H4 (cell line): ENCODE measurements at regions not wholly inside any gene's neighbourhood (a gene's known extent, or its start where the extent isn't known, plus 50 kb on each side); places are given as distances from the start of the nearest gene placed in this dataset.
"Not testable (repeated sequence)": the region's sequence is repeated elsewhere in the genome, so short reads cannot be mapped to it uniquely, and the experiment has no call there.

Experiments used
- DNase-seq: peaks from one replicate; pipeline ENCODE4 v3.0.0-alpha.2; 2015; ENCODE audit warnings: low spot score

DNA sequence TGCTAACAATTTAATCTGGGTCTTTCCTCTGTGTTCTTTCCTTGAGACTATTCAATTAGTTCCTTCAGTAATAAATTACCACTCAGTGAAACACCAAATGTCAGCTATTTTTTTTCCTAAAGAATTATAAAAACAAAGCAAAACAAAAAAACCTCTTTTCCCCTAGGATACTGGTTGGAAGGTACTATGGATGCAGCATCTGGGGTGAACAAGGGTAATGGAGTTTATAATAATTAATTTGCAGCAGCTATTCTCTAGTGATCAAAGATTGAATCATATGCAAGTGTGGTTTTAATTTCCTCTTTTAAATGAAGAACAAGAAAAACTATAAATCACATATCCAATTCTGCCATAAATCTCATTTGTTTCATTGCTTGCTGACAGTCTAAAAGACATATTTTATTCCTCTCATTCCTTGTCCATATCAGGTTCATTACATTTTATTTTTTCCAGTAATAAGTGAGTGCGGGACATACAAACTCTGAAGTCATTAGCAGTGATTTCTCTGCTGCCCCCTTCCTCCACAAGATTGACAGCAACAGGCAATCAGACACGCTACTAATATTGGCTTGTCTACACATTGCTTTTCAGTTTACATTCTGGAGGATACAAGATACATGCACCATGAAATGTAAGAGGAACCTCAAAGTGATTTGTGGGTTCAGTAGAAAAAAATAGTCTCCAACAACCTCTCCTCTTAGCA lies 1093.4 kb upstream of the SLIT2 start:
- no peak for DNase-seq

DNA sequence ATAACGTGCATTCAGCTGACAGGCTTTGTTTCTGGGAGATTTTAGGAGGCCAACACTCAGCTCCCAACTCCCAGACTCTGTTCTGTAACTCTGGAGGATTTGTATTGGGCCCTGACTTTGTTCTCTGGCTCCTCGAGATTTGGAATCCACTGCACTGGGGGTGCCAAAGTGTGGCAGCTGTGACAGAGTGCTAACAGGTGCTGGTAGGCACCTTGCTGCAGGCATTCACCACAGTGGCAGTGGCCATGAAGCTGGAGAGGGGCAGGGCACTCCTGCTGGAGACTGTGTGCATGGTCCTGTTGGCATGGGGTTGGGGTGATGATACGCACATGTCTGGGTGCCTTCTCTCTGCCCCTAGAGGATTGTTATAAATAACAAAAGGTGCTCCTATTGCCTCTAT lies 1094.9 kb upstream of the SLIT2 start:
- DNase-seq, result no peak

DNA sequence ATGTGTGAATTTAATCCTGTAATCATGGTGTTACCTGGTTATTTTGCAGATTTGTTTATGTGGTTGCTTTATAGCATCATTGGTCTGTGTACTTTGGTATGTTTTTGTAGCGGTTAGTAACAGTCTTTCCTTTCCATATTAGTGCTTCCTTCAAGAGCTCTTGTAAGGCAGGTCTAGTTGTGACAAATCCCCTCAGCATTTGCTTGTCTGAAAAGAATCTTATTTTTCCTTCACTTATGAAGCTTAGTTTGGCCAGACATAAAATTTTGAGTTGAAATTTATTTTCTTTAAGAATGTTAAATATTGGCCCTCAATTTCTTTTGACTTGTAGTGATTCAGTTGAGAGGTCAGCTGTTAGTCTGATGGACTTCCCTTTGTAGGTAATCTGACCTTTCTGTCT lies 1096.1 kb upstream of the SLIT2 start:
- DNase-seq, result no peak

DNA sequence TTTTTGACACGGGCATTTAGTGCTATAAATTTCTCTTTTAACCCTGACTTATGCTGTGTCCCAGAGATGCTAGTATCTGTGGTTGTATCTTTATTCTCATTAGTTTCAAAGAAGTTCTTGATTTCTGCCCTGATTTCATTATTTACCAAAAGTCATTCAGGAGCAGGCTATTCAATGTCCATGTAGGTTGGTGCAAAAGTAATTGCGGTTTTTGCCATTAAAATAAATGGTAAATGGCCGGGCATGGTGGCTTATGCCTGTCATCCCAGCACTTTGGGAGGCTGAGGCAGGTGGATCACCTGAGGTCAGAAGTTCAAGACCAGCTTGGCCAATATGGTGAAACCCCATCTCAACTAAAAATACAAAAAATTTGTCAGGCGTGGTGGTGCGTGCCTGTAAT lies 1097.4 kb upstream of the SLIT2 start:
- not testable (repeated sequence) for DNase-seq

DNA sequence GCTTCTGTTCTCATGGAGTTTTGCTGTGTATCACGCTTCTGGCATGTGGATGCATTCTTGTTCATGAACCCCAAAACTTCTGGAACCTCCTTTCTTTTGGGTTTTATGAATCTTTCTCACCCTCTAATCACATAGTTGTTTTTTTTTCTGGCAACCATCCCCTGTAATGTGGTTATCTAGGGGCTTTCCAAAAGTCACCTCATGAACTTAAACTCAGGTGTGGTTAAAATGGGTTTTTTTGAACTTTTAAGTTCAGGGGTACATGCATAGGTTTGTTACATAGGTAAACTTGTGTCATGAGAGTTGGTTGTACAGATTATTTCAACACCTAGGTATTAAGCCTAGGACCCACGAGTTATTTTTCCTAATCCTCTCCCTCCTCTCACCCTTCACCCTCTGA lies 1099.4 kb upstream of the SLIT2 start:
- DNase-seq, result no peak

DNA sequence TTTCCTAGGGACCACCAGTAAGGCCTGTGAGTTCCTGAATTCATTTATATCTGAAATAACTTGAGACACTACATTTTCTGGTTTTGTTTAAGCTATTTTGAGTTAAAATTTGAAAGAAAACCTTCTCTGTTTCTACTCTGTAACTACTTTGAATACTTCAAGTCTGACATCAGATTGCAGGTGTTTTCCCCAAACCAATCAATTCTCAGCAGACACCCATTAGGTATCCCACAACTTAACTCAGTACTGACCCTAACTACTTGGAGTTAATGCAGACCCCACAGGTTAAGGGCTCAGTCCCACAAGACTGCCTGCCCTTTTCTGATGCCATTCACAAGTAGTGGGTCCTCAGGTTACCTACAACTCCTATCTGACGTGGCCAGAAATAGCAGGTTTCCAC lies 1100.0 kb upstream of the SLIT2 start:
- DNase-seq, result no peak

DNA sequence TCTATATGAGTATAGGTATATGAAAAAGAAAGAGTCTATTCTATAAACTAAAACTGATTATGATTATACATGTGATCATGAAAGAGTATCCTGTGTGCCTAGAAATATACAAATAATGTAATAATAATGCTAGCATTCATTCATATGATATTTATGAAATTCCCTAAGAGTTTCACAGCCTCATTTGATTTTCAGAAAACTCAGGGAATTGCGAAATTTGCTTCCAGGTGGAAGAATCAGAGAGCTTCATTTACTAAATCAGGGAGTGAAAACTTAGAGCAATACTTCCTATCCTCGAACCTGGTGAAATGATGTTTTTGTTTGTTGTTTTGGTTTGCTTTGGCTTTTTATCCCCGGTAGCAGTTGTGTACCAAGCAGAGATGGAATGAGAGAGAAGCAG lies 1105.7 kb upstream of the SLIT2 start:
- DNase-seq, result no peak

DNA sequence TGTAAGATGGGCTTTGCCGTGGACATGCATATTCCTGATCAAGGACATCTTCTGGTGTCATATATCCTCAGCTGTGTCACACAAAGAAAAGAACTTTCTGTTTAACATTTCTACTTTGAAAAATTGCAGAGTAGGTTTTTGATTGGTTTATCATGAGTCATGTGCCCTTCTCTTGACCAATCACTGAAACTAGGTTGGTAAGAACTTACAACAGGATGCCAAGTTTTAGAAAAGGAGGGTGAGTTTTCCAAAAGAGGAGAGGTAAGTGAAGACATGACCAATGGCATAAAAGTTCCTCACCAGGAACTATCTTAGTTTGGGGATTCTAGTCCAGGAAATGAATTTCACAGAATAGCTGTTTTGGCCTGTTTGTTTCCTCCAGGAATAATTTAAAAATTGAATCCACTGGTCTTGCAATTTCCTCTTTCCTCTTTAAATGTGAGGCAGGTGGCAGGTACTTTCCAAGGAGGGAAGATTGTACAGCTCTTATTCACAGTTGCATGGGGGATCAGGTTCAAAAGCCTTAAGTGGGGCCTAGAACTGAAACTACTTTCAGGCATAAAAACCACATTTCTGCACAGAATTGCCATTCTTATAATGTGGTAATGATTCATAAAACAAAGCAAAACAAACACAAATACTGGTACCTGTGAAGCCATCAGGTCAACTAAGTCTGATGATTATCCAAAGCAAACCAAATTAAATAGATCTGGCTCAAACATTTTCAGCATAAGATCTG lies 1114.5 kb upstream of the LCORL start:
- DNase-seq, result no peak

DNA sequence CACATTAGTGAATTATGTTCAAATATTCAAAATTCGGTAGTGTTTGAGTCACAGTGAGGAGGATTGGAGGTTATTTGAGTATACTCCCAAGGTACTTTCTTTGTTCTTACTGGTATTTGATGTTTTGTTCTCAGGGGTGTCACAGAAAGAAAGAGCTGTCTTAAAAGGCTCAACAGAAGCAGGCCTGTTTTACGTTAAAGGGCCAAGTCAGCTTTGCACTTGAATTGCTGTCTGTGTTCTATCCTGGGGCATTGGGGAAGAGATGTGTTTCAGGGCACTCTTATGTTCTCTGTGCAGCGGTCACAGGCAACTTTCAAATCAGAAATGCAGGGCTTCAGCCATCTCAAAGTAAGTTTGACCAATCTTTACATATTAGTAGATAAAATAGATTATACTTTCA lies 1113.1 kb upstream of the LCORL start:
- no peak for DNase-seq

DNA sequence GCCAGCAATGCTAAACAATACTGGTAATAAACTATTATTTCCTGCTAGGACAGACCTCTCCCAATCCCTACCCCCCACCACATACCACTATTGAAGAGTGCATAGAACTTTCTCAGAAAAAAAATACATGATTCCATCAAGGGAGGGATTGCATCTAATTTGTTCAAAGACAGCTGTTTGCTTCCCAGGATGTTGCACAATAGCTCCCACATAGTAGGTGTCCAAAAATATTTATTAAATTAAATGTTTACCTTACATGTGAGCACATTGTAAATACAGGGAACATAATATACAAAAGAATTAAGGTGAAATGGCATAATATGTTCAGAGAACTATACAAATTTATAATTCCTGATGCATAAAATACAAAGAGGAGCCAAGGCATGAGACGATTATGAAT lies 1111.8 kb upstream of the LCORL start:
- DNase-seq, result no peak

DNA sequence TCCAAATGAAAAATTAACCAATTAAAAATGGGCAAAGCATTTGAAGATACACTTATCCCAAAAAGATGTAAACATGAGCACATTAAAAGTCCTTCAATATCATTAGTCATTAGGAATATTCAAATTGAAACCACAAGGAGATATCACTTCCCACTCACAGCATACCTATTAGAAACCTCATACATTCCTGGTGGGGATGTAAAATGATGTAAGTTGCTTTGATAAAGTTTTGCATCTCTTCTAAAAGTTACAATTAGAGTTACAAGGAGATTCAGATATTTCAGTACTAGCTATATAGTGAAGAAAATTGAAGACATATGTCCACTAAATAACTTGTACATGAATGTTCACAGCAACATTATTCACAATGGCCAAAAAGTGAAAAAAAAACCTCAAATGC lies 1109.3 kb upstream of the LCORL start:
- no peak for DNase-seq

DNA sequence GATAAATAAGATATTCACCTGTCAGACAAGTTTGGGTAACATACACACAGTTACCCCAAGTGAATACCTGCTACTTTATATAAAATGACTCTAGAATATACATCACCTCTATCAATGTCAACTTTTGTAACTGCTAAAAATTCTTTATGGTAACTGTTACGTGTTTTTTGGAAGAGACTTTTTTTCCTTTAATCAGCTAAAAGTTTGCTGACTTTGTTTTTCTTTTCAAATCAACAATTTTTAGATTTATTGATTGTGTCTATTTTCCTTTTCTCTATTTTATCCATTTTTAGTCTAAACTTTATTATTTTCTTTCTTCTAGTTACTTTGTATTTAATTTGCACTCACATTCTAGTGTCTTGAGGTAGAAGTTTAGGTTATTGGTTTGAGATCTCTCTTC lies 1106.6 kb upstream of the LCORL start:
- DNase-seq, result no peak

DNA sequence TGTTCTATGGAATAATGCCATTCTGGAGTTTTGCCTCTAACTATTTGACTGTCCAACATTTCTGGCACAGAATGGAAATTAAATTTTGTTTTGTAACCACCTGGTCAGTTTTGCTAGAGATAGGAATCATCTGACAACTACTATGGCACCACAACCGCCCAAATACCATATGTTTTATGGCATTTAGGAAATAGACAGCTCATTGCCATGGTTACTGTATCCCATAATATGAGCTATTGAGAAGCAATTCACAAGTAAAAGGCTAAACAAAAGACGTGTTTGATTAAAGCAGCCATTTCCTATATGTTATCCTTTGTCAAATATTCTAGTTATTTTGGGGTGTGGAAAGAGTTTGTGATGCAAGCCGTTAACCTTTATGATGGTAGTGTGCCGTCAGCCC lies 1105.3 kb upstream of the LCORL start:
- DNase-seq, result no peak

DNA sequence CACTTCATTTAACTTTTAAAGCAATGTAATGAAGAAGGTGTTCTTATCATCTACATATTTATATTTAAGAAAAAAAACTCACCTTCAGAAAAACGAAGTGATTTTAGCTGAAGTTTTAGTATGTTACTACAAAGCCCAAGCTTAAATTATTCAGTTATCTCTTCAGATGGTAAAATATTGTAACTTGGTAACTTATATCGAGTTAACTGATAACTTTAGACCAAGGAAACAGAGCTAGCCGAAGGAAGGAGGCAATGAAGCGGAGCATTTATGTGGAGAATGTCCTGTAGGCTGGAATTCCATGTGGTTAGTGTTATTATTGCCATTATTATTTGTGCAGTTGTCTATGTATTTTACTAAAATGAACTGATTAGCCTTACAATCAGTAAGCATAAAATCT lies 1102.1 kb upstream of the LCORL start:
- no peak for DNase-seq

DNA sequence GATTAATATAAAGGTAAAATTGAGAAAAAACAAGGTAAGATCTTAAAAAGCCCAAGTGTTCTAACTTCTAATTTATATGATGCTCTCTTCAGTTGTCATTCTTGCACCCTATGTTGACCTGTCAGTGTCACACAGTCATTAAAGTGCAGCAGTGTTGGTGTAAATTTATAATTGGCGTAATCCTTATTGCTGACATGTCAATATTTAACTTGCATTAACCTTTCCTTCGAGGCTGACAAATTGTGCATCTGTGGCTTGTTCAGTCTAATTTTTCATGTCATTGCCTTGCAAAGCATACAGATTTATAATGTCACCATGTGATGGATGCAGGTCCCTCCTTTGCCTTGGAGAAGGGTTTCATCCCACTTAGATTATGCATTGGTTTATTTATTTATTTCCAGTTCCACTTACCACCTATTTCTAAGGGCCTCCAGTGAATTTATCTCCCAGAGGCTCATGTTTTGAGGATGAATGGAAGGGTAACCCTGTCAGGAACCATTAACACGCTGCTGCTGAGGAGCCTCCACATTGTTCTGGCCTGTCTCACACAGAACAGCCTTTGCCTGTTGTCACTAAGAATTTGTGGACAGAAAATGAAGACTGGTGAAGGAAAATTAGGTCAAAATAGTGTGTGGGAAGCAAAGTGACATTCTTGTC lies 1098.5 kb upstream of the LCORL start:
- DNase-seq, result no peak

DNA sequence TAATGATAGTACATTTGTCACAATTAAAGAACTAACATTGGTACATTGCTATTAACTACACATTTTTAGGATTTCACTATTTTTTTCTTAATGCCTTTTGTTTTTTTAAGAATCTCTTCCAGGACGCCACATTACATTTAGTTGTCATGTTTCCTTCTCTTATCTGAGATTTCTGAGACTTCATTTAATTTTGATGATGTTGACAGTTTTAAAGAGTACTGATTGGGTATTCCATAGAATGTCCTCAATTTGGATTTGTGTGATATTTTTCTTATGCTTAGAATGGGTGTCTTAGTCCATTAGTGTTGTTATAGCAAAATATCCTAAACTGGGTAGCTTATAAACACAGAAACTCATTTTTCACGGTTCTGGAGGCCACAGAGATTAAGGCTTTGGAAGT lies 1095.5 kb upstream of the LCORL start:
- DNase-seq, result no peak

DNA sequence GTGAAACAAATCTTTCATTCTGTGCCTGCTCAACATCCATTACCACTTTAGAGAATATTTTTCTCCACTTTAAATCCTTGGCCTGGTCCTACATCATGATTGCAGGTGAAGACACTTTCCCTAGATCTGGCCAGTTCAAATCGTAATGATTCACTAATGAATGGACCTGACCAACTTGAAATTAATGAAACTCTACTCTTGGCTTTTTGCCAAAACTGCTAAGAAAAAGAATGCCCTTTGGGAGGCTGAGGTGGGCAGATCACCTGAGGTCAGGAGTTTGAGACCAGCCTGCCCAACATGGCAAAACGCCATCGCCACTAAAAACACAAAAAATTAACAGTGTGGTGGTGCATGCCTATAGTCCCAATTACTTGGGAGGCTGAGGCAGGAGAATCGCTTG lies 1082.6 kb upstream of the LCORL start:
- DNase-seq, result no peak

DNA sequence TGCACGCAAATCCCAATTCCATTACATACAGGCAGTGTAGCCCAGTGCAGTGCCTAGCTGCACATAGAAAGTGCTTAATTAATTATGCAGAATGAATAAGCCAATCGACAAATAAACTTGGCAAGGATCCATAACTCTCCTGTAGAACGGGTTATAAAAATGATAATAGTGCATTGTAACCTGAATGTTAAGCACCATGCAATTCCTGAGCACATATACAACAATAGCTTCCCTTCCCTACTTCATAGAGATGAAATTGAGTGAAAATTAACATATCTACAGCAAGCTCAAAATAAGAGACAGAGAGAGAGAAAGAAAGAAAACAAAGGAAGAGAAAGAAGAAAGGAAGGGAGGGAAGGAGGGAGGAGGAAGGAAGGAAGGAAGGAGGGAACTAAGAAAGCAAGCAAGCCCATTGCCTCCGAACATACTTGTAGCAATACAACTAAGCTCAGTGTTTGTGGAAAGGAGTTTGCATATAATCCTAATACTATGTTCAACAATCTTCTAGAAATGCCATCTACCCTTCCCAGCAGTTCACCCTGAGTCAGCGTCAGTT lies 1074.0 kb upstream of the LCORL start:
- DNase-seq, result no peak

DNA sequence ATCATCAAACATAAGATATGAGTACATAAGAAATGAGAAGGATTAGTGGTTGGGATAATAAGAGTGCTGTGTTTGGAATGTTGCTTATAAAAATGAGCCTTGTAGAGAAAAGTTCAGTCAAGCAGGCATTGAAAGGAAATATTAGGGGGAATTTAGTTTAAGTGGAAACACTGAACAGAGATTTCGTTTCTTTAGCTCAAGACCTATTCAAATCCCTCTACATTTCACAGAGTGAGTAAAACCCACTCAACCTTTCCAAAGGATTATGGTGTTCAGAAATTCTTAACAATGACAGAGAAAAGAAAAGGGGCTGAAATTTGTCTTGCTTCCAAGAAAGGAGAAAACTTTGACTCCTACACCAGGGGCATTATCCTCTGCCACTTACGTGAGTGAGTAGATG lies 1072.4 kb upstream of the LCORL start:
- no peak for DNase-seq

DNA sequence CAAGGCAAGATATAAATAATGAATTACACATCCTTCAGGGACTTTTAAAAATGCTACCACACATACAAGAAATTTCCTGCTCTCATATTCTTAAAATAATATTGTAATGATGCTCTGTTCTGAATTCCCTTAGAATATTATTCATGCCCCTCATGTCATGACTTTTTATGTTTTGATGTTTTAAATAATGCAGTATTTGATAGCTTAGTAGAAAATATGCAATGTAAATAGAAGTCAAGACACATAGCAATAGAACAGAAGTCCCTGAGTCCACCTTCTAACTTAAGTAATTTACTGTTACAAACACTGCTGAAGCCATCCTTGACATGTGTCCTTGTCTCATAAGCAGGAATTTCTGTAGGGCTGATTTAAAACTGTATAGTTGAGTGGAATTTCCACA lies 1071.2 kb upstream of the LCORL start:
- no peak for DNase-seq

DNA sequence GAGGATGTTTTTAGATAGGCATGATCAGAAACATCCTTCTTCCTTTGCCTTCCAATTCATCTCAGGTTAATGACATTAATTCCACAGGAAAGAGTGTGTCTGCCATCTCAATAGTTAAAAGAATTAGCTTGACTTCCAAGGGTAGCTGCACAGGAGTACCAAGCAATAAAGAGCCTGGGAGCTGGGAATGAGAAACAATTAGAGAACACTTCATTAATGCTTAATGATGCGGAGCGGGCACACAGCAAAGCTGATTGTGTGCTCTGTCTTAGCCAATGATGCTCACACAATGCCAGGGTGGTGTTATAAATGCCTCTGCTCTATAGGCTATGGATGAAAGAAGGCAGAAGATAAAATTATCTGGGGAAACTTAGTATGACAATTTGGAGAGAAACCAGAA lies 1052.5 kb upstream of the LCORL start:
- DNase-seq, result no peak

DNA sequence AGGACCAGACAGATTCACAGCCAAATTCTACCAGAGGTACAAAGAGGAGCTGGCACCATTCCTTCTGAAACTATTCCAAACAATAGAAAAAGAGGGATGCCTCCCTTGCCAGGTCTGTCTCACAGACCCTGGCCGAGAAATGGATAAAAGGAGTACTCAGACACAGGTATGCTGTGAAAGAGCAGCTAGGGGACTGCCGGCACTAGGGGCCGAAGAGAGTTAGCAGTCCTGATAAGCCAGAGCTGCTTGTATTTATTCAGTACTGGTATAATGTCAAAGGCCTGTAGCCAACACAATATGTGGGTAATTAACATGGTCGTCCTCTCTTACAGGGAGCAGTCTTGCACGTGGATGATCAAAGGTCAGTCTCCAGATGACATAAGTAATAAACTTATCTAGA lies 1042.1 kb upstream of the LCORL start:
- no peak for DNase-seq

DNA sequence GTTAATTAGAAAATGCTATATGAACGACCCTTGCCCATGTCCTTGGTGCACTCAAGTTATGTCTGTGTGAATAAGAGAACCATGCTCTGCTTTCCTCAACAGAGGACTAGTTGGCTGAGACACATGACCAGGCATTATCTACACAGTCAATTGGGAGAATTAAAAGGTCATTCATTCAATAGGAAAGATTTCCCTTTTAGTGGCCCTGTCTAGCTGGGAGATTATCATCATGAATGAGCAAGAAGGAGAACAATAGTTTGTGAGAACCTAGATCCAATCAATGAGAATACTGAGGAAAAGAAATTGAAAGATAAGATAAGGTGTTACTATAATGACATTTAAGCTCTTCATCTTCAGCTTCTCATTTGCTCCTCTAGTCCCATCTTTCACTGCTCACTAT lies 1033.4 kb upstream of the LCORL start:
- DNase-seq, result no peak
